ENCODE measurements at regions not wholly inside any gene's neighbourhood (a gene's known extent, or its start where the extent isn't known, plus 50 kb on each side); places are given as distances from the start of the nearest gene placed in this dataset.

GRCh38 chr16:31705371-31705770, 168.2 kb upstream of the ZNF267 start:
- H2AFZ ChIP-seq (ENCODE audit: insufficient read depth, low read depth, low read length, poor library complexity, severe bottlenecking): no peak overlapping the region
- H3K79me2 ChIP-seq (ENCODE audit: control insufficient read depth, insufficient read depth, low read length): peaks cover 30% of the 10 kb centered on the region
- 92% methylated on average over 5 of the region's 5 CpGs for WGBS (ENCODE audit: insufficient coverage)
- no peak overlapping the region for H3K4me2 ChIP-seq (replicated peaks; ENCODE audit: low read depth, low read length, poor library complexity, severe bottlenecking)
- H3K27ac ChIP-seq (ENCODE audit: low read length in 2 of 2): no peak overlapping the region
- no peaks in the 10 kb centered on the region for H3K27me3 ChIP-seq (replicated peaks in 1 of 4; ENCODE audit: control extremely low read depth in 1 of 4, control insufficient read depth in 3 of 4, insufficient read depth in 4 of 4, low read length in 3 of 4)
- no peaks in the 10 kb centered on the region for H3K9me3 ChIP-seq (ENCODE audit: control extremely low read depth in 1 of 3, control insufficient read depth in 2 of 3, insufficient read depth in 1 of 3, low read length in 2 of 3)
- H3K9me3 Mint-ChIP-seq (ENCODE audit: insufficient read depth): no peaks in the 10 kb centered on the region
- intact Hi-C loops (cut with micrococcal nuclease): no loop called here
- peaks cover 35% of the 10 kb centered on the region for H4K20me1 ChIP-seq (ENCODE audit: control insufficient read depth, insufficient read depth, low read length, poor library complexity, severe bottlenecking)
- no peak overlapping the region for H3K4me3 ChIP-seq (ENCODE audit: control extremely low read depth in 1 of 5, extremely low read depth in 1 of 5, insufficient read depth in 1 of 5, low read depth in 2 of 5, low read length in 4 of 5)
- H3K4me1 ChIP-seq (ENCODE audit: control insufficient read depth in 2 of 2, insufficient read depth in 2 of 2, low read length in 2 of 2): peaks cover 10 to 11% of the 10 kb centered on the region in 2 donors
- H3K4me3 Mint-ChIP-seq: no peak overlapping the region
- CTCF ChIA-PET: no interaction called here
- ATAC-seq (ENCODE audit: low read depth): no peak
- POLR2A ChIA-PET: no interaction called here
- H3K36me3 ChIP-seq (replicated peaks in 1 of 2; ENCODE audit: control extremely low read depth in 1 of 2, control insufficient read depth in 1 of 2, extremely low read depth in 1 of 2, insufficient read depth in 2 of 2, low read length in 1 of 2): peaks cover 0 to 65% of the 10 kb centered on the region in 2 experiments
- no peak overlapping the region for H3K9ac ChIP-seq (ENCODE audit: low read length)
- TF ChIP-seq EZH2 (IDR thresholded peaks at IDR 0.05; ENCODE audit: borderline replicate concordance, insufficient read depth, low read depth, low read length, poor library complexity, severe bottlenecking): no peak
- no peak for TF ChIP-seq CTCF (IDR thresholded peaks at IDR 0.05)
- no peaks in the 10 kb centered on the region for H3K27me3 Mint-ChIP-seq
- no peak for DNase-seq
- H3K4me1 Mint-ChIP-seq: peaks cover 19% of the 10 kb centered on the region
- H3K27ac Mint-ChIP-seq: no peak overlapping the region

GRCh38 chr16:31706318-31706717, 167.3 kb upstream of the ZNF267 start:
- CTCF ChIA-PET: no interaction called here
- no peaks in the 10 kb centered on the region for H3K27me3 ChIP-seq (replicated peaks in 1 of 4; ENCODE audit: control extremely low read depth in 1 of 4, control insufficient read depth in 3 of 4, insufficient read depth in 4 of 4, low read length in 3 of 4)
- H3K9ac ChIP-seq (ENCODE audit: low read length): no peak overlapping the region
- TF ChIP-seq CTCF (IDR thresholded peaks at IDR 0.05) (no peak), EZH2 (IDR thresholded peaks at IDR 0.05; ENCODE audit: borderline replicate concordance, insufficient read depth, low read depth, low read length, poor library complexity, severe bottlenecking) (no peak)
- intact Hi-C loops (cut with micrococcal nuclease): no loop called here
- no peak for DNase-seq
- Mint-ChIP-seq H3K9me3 (ENCODE audit: insufficient read depth) (no peaks in the 10 kb centered on the region), H3K4me3 (no peak overlapping the region), H3K4me1 (peaks cover 14% of the 10 kb centered on the region), H3K27me3 (no peaks in the 10 kb centered on the region), H3K27ac (no peak overlapping the region)
- no peaks in the 10 kb centered on the region for H3K9me3 ChIP-seq (ENCODE audit: control extremely low read depth in 1 of 3, control insufficient read depth in 2 of 3, insufficient read depth in 1 of 3, low read length in 2 of 3)
- no peak overlapping the region for H3K27ac ChIP-seq (ENCODE audit: low read length in 2 of 2)
- H2AFZ ChIP-seq (ENCODE audit: insufficient read depth, low read depth, low read length, poor library complexity, severe bottlenecking): no peak overlapping the region
- H4K20me1 ChIP-seq (ENCODE audit: control insufficient read depth, insufficient read depth, low read length, poor library complexity, severe bottlenecking): peaks cover 35% of the 10 kb centered on the region
- H3K4me2 ChIP-seq (replicated peaks; ENCODE audit: low read depth, low read length, poor library complexity, severe bottlenecking): no peak overlapping the region
- POLR2A ChIA-PET: no interaction called here
- H3K79me2 ChIP-seq (ENCODE audit: control insufficient read depth, insufficient read depth, low read length): peaks cover 21% of the 10 kb centered on the region
- peaks cover 6% of the 10 kb centered on the region in 2 donors for H3K4me1 ChIP-seq (ENCODE audit: control insufficient read depth in 2 of 2, insufficient read depth in 2 of 2, low read length in 2 of 2)
- 93% methylated on average over 9 of the region's 9 CpGs for WGBS (ENCODE audit: insufficient coverage)
- no peak overlapping the region for H3K4me3 ChIP-seq (ENCODE audit: control extremely low read depth in 1 of 5, extremely low read depth in 1 of 5, insufficient read depth in 1 of 5, low read depth in 2 of 5, low read length in 4 of 5)
- H3K36me3 ChIP-seq (replicated peaks in 1 of 2; ENCODE audit: control extremely low read depth in 1 of 2, control insufficient read depth in 1 of 2, extremely low read depth in 1 of 2, insufficient read depth in 2 of 2, low read length in 1 of 2): peaks cover 0 to 65% of the 10 kb centered on the region in 2 experiments
- ATAC-seq (ENCODE audit: low read depth): no peak
